K562 (cell line): ENCODE measurements at regions not wholly inside any gene's neighbourhood (a gene's known extent, or its start where the extent isn't known, plus 50 kb on each side); places are given as distances from the start of the nearest gene placed in this dataset.

Experiments
- KHSRP ChIP-seq: fragments of 450-650 bp; IDR thresholded peaks from 2 replicates; pipeline ENCODE4 v1.6.1; 2017
- MXI1 ChIP-seq: IDR thresholded peaks from 2 replicates; pipeline ENCODE4 v1.6.1; 2011; ENCODE audit warnings: low read depth, mild to moderate bottlenecking, improper control_type of control experiment, low read length
- NFIC ChIP-seq: fragments of 450-650 bp; IDR thresholded peaks from 2 replicates; pipeline ENCODE4 v1.6.1; 2017; ENCODE audit warnings: mild to moderate bottlenecking, inconsistent platforms
- SP1 ChIP-seq: sonication (generic); formaldehyde crosslinking; IDR thresholded peaks from 2 replicates; pipeline ENCODE4 v1.8.1; 2022; ENCODE audit warnings: mild to moderate bottlenecking, missing genetic modification reagents
- TF ChIP-seq, protein P1 (sequence below): sonication (generic); formaldehyde crosslinking; IDR thresholded peaks from 2 replicates; pipeline ENCODE4 v1.8.1; 2023; ENCODE audit warnings: mild to moderate bottlenecking, missing genetic modification reagents, moderate library complexity
- TF ChIP-seq, protein P2 (sequence below), 2 experiments: fragments of 450-650 bp; conservative IDR thresholded peaks; 2 replicates each; pipeline ENCODE4 v1.6.1; 2017; ENCODE audit warnings: mild to moderate bottlenecking in 2 of 2, moderate library complexity in 2 of 2
- TF ChIP-seq, protein P3 (sequence below), 2 experiments: fragments of 450-650 bp in 1 of 2; sonication (generic) in 1 of 2; formaldehyde crosslinking in 1 of 2; IDR thresholded peaks in 1 of 2; conservative IDR thresholded peaks in 1 of 2; 2 replicates each; pipeline versions ENCODE4 v1.6.1 to v1.8.1; 2016 to 2023; ENCODE audit warnings: mild to moderate bottlenecking in 2 of 2, moderate library complexity in 2 of 2, inconsistent platforms in 1 of 2, missing genetic modification reagents in 1 of 2
- TF ChIP-seq, protein P4 (sequence below), 3 experiments: IDR thresholded peaks in 2 of 3; conservative IDR thresholded peaks in 1 of 3; 2 replicates each; pipeline ENCODE4 v1.5.1; 2011 to 2012; ENCODE audit warnings: low read length in 3 of 3, mild to moderate bottlenecking in 3 of 3, control low read depth in 2 of 3, improper control_type of control experiment in 1 of 3, inconsistent platforms in 1 of 3, low read depth in 1 of 3, mixed read lengths in 1 of 3, moderate library complexity in 1 of 3; ENCODE audit not compliant: insufficient read depth in 2 of 3
- TF ChIP-seq, protein P5 (sequence below): fragments of 200-800 bp; sonication (Bioruptor generic); IDR thresholded peaks from 2 replicates; pipeline ENCODE4 v1.6.1; 2016; ENCODE audit warnings: missing genetic modification characterization, missing compliant biosample characterization

DNA sequence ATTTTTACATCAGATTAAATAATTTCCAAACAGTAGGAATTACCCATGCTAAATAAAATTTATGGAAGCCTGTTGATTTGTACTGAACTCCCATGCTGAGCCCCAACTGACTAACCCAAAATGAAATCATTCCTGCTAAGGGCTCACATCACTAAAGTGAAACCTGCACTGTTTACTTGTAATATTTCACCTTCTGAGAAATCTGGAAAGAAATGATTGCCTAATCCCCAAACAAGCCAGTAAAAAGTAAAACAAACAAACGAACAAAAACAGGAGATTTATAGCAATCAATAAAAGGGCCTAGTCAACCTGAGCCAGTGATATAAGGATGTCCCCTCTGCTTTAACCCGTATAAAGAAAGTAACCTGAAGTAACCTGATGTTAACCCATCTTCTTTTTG, 1599.8 kb downstream of the OLFM4 start:
- TF ChIP-seq, protein P1, sequence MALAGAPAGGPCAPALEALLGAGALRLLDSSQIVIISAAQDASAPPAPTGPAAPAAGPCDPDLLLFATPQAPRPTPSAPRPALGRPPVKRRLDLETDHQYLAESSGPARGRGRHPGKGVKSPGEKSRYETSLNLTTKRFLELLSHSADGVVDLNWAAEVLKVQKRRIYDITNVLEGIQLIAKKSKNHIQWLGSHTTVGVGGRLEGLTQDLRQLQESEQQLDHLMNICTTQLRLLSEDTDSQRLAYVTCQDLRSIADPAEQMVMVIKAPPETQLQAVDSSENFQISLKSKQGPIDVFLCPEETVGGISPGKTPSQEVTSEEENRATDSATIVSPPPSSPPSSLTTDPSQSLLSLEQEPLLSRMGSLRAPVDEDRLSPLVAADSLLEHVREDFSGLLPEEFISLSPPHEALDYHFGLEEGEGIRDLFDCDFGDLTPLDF (CRISPR knock-in tag) = no peak
- TF ChIP-seq, protein P2, sequence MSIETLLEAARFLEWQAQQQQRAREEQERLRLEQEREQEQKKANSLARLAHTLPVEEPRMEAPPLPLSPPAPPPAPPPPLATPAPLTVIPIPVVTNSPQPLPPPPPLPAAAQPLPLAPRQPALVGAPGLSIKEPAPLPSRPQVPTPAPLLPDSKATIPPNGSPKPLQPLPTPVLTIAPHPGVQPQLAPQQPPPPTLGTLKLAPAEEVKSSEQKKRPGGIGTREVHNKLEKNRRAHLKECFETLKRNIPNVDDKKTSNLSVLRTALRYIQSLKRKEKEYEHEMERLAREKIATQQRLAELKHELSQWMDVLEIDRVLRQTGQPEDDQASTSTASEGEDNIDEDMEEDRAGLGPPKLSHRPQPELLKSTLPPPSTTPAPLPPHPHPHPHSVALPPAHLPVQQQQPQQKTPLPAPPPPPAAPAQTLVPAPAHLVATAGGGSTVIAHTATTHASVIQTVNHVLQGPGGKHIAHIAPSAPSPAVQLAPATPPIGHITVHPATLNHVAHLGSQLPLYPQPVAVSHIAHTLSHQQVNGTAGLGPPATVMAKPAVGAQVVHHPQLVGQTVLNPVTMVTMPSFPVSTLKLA (conservative IDR thresholded peaks at IDR 0.05) = no peak
- TF ChIP-seq SP1 (CRISPR knock-in tag) (no peak), KHSRP (no peak), MXI1 (no peak), NFIC (no peak)
- TF ChIP-seq, protein P3, sequence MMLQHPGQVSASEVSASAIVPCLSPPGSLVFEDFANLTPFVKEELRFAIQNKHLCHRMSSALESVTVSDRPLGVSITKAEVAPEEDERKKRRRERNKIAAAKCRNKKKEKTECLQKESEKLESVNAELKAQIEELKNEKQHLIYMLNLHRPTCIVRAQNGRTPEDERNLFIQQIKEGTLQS (IDR thresholded peaks at IDR 0.05) = no peak
- TF ChIP-seq, protein P3 (CRISPR knock-in tag; conservative IDR thresholded peaks at IDR 0.05) = no peak
- TF ChIP-seq, protein P4, sequence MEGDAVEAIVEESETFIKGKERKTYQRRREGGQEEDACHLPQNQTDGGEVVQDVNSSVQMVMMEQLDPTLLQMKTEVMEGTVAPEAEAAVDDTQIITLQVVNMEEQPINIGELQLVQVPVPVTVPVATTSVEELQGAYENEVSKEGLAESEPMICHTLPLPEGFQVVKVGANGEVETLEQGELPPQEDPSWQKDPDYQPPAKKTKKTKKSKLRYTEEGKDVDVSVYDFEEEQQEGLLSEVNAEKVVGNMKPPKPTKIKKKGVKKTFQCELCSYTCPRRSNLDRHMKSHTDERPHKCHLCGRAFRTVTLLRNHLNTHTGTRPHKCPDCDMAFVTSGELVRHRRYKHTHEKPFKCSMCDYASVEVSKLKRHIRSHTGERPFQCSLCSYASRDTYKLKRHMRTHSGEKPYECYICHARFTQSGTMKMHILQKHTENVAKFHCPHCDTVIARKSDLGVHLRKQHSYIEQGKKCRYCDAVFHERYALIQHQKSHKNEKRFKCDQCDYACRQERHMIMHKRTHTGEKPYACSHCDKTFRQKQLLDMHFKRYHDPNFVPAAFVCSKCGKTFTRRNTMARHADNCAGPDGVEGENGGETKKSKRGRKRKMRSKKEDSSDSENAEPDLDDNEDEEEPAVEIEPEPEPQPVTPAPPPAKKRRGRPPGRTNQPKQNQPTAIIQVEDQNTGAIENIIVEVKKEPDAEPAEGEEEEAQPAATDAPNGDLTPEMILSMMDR (IDR thresholded peaks at IDR 0.05 in 2 of 3, conservative IDR thresholded peaks at IDR 0.05 in 1 of 3; ENCODE audit: insufficient read depth in 2 of 3, low read depth in 1 of 3, low read length in 3 of 3) = no peak
- TF ChIP-seq, protein P5, sequence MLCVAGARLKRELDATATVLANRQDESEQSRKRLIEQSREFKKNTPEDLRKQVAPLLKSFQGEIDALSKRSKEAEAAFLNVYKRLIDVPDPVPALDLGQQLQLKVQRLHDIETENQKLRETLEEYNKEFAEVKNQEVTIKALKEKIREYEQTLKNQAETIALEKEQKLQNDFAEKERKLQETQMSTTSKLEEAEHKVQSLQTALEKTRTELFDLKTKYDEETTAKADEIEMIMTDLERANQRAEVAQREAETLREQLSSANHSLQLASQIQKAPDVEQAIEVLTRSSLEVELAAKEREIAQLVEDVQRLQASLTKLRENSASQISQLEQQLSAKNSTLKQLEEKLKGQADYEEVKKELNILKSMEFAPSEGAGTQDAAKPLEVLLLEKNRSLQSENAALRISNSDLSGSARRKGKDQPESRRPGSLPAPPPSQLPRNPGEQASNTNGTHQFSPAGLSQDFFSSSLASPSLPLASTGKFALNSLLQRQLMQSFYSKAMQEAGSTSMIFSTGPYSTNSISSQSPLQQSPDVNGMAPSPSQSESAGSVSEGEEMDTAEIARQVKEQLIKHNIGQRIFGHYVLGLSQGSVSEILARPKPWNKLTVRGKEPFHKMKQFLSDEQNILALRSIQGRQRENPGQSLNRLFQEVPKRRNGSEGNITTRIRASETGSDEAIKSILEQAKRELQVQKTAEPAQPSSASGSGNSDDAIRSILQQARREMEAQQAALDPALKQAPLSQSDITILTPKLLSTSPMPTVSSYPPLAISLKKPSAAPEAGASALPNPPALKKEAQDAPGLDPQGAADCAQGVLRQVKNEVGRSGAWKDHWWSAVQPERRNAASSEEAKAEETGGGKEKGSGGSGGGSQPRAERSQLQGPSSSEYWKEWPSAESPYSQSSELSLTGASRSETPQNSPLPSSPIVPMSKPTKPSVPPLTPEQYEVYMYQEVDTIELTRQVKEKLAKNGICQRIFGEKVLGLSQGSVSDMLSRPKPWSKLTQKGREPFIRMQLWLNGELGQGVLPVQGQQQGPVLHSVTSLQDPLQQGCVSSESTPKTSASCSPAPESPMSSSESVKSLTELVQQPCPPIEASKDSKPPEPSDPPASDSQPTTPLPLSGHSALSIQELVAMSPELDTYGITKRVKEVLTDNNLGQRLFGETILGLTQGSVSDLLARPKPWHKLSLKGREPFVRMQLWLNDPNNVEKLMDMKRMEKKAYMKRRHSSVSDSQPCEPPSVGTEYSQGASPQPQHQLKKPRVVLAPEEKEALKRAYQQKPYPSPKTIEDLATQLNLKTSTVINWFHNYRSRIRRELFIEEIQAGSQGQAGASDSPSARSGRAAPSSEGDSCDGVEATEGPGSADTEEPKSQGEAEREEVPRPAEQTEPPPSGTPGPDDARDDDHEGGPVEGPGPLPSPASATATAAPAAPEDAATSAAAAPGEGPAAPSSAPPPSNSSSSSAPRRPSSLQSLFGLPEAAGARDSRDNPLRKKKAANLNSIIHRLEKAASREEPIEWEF (CRISPR knock-in tag) = no peak
